Cardiac muscle cell (in vitro differentiated cells and primary cell): ENCODE measurements at regions not wholly inside any gene's neighbourhood (a gene's known extent, or its start where the extent isn't known, plus 50 kb on each side); places are given as distances from the start of the nearest gene placed in this dataset.

Experiments used
- DNase-seq, 2 donors: peaks; one replicate each; pipeline versions ENCODE4 v3.0.0 to v3.0.0-alpha.2; 2010 to 2017; ENCODE audit warnings: low read depth in 1 of 2, low spot score in 1 of 2
- H3K27ac ChIP-seq: fragments of 200-600 bp; sonication (generic); 2 replicates; pipeline ENCODE4 v1.5.1; 2016
- H3K27me3 ChIP-seq: fragments of 200-600 bp; sonication (generic); 2 replicates; pipeline ENCODE4 v1.6.0; 2016; ENCODE audit warnings: control low read depth
- H3K36me3 ChIP-seq: fragments of 200-600 bp; sonication (generic); 2 replicates; pipeline ENCODE4 v1.5.1; 2016; ENCODE audit warnings: control low read depth
- H3K4me1 ChIP-seq: fragments of 200-600 bp; sonication (generic); 2 replicates; pipeline ENCODE4 v1.8.1; 2017; ENCODE audit warnings: low read depth, mild to moderate bottlenecking, mixed run types
- H3K4me3 ChIP-seq: fragments of 200-600 bp; sonication (generic); 2 replicates; pipeline ENCODE4 v1.5.1; 2016; ENCODE audit warnings: mild to moderate bottlenecking
- H3K9me3 ChIP-seq: fragments of 200-600 bp; sonication (generic); 2 replicates; pipeline ENCODE4 v1.5.1; 2017; ENCODE audit warnings: low read depth, mild to moderate bottlenecking, control low read depth
- TF ChIP-seq, protein P1 (sequence below): IDR thresholded peaks from 2 replicates; pipeline ENCODE4 v1.5.1; 2012; ENCODE audit warnings: low read depth, mild to moderate bottlenecking, low read length

DNA sequence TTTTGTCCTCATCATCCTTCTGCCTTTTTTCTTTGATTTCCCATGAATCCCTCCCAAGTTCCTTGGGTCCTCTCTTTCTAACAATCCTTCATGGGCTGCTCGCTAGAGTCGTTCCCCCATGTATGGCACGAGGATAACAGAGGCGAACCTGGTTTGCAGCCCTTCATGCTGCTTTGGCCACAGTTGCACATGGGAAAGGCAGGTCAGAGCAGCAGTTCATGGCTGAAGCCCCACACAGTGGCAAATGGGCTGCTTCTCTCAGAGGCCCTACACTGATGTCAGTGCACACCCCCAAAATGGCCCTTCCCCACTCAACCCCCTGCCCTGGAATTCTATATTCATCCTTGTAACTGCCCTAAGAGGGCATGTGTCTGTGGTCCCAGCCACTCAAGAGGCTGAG, 335.4 kb upstream of the IGF1R start:
- Histone ChIP-seq H3K27ac (no peak overlapping the region), H3K9me3 (no peaks in the 10 kb centered on the region), H3K4me1 (no peaks in the 10 kb centered on the region), H3K27me3 (no peaks in the 10 kb centered on the region), H3K4me3 (no peak overlapping the region), H3K36me3 (no peaks in the 10 kb centered on the region)
- DNase-seq = no peak
- TF ChIP-seq, protein P1, sequence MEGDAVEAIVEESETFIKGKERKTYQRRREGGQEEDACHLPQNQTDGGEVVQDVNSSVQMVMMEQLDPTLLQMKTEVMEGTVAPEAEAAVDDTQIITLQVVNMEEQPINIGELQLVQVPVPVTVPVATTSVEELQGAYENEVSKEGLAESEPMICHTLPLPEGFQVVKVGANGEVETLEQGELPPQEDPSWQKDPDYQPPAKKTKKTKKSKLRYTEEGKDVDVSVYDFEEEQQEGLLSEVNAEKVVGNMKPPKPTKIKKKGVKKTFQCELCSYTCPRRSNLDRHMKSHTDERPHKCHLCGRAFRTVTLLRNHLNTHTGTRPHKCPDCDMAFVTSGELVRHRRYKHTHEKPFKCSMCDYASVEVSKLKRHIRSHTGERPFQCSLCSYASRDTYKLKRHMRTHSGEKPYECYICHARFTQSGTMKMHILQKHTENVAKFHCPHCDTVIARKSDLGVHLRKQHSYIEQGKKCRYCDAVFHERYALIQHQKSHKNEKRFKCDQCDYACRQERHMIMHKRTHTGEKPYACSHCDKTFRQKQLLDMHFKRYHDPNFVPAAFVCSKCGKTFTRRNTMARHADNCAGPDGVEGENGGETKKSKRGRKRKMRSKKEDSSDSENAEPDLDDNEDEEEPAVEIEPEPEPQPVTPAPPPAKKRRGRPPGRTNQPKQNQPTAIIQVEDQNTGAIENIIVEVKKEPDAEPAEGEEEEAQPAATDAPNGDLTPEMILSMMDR = no peak

DNA sequence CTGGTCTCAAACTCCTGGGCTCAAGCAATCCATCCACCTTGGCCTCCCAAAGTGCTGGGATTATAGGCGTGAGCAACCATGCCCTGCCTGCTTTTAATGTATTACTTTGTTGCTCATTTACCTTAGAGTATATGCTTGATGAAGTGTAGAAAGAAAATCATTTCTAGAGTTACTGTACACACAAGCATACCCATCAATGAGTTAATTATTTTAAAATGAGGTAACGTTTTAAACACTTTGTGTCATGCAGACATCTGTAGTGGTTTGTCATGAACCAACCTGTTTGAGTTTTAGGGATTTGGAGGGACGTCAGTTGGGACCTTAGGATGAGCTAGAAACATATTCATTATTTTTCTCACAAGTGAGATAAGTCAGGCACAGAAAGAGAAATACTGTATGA, 332.4 kb upstream of the IGF1R start:
- Histone ChIP-seq H3K9me3 (no peaks in the 10 kb centered on the region), H3K4me3 (no peak overlapping the region), H3K27ac (no peak overlapping the region), H3K36me3 (no peaks in the 10 kb centered on the region), H3K4me1 (no peaks in the 10 kb centered on the region), H3K27me3 (no peaks in the 10 kb centered on the region)
- TF ChIP-seq, protein P1 = no peak
- DNase-seq = no peak

DNA sequence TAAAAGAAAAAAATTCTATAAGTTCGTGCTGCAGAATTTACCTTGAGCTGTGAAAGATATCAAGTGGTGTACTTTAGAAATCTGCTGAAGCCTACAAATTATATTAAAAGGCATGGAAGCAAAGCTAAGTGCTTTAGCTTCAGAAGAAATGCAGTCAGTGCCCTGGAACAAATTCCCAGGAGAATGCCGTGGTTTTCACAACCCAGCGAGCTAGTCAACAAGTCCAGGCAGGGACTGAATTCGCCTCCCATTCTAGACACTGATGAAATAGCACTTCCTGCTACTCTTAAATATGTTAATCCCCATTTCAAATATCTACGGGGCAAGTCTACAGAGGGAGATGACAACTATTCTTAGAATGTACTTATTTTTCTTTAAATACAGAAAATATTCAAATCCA, 326.4 kb upstream of the IGF1R start:
- H3K27ac ChIP-seq = no peak overlapping the region
- no peak for DNase-seq
- no peaks in the 10 kb centered on the region for H3K36me3 ChIP-seq
- no peaks in the 10 kb centered on the region for H3K9me3 ChIP-seq
- H3K4me1 ChIP-seq = no peaks in the 10 kb centered on the region
- no peak overlapping the region for H3K4me3 ChIP-seq
- no peaks in the 10 kb centered on the region for H3K27me3 ChIP-seq
- TF ChIP-seq, protein P1 = no peak

DNA sequence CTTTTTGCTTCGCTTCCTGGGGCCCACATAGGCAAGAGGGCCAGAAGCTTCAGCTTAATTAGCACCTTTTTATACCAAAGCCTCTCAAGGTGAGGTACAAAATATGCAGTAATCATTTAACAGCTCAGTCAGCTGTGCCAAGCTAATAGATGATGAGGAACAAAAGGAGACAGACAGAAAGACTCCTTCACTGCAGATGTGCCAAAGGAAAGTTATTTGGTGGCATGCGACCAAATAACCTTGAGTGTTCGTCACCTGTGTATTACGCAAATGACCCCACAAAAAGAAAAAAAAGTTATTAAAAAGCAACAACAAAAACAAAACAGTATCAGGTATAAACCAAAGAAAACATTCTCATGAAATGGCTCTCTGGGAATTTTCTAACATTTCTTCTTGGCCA, 325.8 kb upstream of the IGF1R start:
- no peaks in the 10 kb centered on the region for H3K27me3 ChIP-seq
- H3K4me3 ChIP-seq = no peak overlapping the region
- TF ChIP-seq, protein P1 = no peak
- H3K27ac ChIP-seq = no peak overlapping the region
- no peak for DNase-seq
- H3K4me1 ChIP-seq = no peaks in the 10 kb centered on the region
- H3K36me3 ChIP-seq = no peaks in the 10 kb centered on the region
- no peaks in the 10 kb centered on the region for H3K9me3 ChIP-seq

DNA sequence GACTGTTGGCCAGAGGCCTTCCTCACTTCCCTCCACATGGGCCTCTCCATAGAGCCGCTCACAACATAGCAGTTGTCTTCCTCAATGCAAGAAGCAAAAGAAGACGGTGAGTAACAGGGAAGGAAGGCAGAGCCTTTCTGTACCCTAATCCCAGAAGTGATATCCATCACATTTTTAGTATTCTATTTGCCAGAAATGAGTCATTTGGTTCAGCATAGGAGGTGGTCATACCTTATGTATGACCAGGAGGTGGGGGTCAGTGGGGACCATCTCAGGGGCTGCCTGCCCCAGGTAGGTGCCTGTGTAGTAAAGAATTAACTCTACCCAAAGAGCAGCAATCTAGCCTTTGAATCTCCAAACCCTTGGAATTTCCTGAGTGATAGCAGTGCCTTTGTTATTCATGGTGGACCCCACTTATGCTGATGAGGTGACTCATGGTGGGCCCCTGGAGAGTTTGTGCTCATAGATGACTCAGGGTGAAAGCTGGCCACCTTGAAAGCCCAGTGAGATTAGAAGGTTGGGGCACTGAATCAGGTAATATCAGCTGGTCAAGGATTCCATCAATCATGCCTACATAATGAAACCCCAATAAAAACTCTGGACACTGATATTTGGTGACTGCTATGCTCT, 323.9 kb upstream of the IGF1R start:
- no peak for DNase-seq
- Histone ChIP-seq H3K27me3 (no peaks in the 10 kb centered on the region), H3K27ac (no peak overlapping the region), H3K36me3 (no peaks in the 10 kb centered on the region), H3K4me3 (no peak overlapping the region), H3K9me3 (no peaks in the 10 kb centered on the region), H3K4me1 (no peaks in the 10 kb centered on the region)
- TF ChIP-seq, protein P1 = no peak

DNA sequence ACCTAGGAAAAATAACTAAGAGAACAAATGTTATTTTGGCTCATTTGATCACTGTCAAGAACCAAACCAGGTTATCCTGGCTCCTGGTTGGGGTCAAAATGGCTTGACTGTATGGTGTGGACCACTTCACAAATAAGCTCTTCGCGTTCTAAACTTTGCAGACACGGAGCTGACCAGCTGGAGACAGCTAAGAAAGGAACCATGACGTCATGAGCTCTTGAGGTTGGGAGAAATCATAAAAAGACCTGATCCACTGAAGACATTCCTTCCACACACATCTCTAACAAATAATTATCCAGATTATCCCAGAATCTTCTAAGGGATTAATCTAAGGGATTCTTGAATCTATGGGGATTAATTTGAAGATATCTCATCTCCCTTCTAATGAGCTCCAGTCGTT, 321.5 kb upstream of the IGF1R start:
- Histone ChIP-seq H3K27ac (no peak overlapping the region), H3K27me3 (no peaks in the 10 kb centered on the region), H3K4me1 (no peaks in the 10 kb centered on the region), H3K36me3 (no peaks in the 10 kb centered on the region), H3K4me3 (no peak overlapping the region), H3K9me3 (no peaks in the 10 kb centered on the region)
- TF ChIP-seq, protein P1 = no peak
- no peak for DNase-seq
